Kidney (tissue), 13 donors: ENCODE measurements at regions not wholly inside any gene's neighbourhood (a gene's known extent, or its start where the extent isn't known, plus 50 kb on each side); places are given as distances from the start of the nearest gene placed in this dataset.
"Not testable (repeated sequence)": the region's sequence is repeated elsewhere in the genome, so short reads cannot be mapped to it uniquely, and the experiment has no call there.

Source experiments
- DNase-seq, 5 donors: peaks; one replicate each; pipeline ENCODE4 v3.0.0-alpha.2; 2013 to 2020
- FAIRE-seq: peaks from 2 replicates; lab custom pipeline; 2012; peaks lifted over from hg19 to GRCh38; lab: Jason Lieb, UNC
- H3K27ac ChIP-seq, 2 donors: one replicate each; pipeline ENCODE4 v1.7.0; 2013; ENCODE audit warnings: low read depth in 2 of 2, low read length in 2 of 2, inconsistent platforms in 1 of 2
- H3K27me3 ChIP-seq: one replicate; pipeline ENCODE4 v1.7.1; 2013; ENCODE audit warnings: low read length, inconsistent platforms; ENCODE audit not compliant: control insufficient read depth, insufficient read depth
- H3K36me3 ChIP-seq, 3 donors: one replicate each; pipeline versions ENCODE4 v1.7.0 to v1.7.1; 2013; ENCODE audit warnings: low read length in 3 of 3, control low read depth in 1 of 3, inconsistent platforms in 1 of 3; ENCODE audit not compliant: insufficient read depth in 3 of 3, control insufficient read depth in 2 of 3
- H3K4me1 ChIP-seq, 3 donors: one replicate each; pipeline versions ENCODE4 v1.7.0 to v1.7.1; 2013; ENCODE audit warnings: low read length in 3 of 3, inconsistent platforms in 1 of 3, low read depth in 1 of 3; ENCODE audit not compliant: control insufficient read depth in 2 of 3, insufficient read depth in 2 of 3
- H3K4me3 ChIP-seq, 3 donors: one replicate each; pipeline versions ENCODE4 v1.7.0 to v1.8.1; 2013; ENCODE audit warnings: low read length in 3 of 3, control low read depth in 1 of 3, inconsistent platforms in 1 of 3
- H3K9ac ChIP-seq, 3 donors: one replicate each; pipeline versions ENCODE4 v1.7.0 to v1.7.1; 2013; ENCODE audit warnings: low read length in 3 of 3, control low read depth in 1 of 3, inconsistent platforms in 1 of 3
- H3K9me3 ChIP-seq, 3 donors: one replicate each; pipeline versions ENCODE4 v1.7.0 to v1.7.1; 2013; ENCODE audit warnings: low read length in 3 of 3, control low read depth in 1 of 3, inconsistent platforms in 1 of 3; ENCODE audit not compliant: control insufficient read depth in 2 of 3, insufficient read depth in 1 of 3
- intact Hi-C: fragments of 100-400 bp; cut with DNase I; formaldehyde crosslinking; loops from one replicate; pipeline ENCODE4 v1.11.1; 2022
- TF ChIP-seq, protein P1 (sequence below): IDR thresholded peaks from 3 replicates; pipeline ENCODE4 v1.5.1; 2012; ENCODE audit warnings: mild to moderate bottlenecking, moderate library complexity, borderline replicate concordance; ENCODE audit not compliant: insufficient read depth; ENCODE audit errors: extremely low read depth
- donor health status: control.
- donor health status: control.
- donor health status: control.
- donor health status: control.
- donor health status: control.
- donor health status: DM: yes; HTN: yes; CAD: no.
- donor health status: Normal renal cell carcinoma (clear cell type).

GRCh38 chr1:24268555-24268954 is 50.6 kb upstream of the GRHL3 start:
- intact Hi-C loops, result not testable (repeated sequence)

DNA sequence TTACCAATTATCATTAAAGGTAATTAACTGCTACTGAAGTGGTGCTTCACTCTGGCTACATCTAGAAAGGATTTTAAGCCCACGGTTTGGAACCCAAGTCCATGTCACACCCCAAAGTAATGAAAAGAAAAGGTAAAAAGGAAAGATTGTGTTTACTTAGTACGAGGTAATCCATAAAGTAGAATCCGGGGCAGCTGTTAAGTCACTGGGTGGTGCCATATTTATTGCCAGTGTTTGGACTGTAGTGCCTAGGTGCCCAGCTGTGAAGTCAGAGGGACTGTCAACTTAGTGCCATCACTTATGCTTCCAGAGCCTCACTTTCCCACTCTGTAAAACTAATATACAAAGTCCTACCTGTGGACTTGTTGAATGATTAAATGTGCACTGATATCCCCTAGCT is 52.2 kb upstream of the GRHL3 start:
- no peak overlapping the region for H3K9ac ChIP-seq
- no peaks in the 10 kb centered on the region for H3K9me3 ChIP-seq
- intact Hi-C loops, result no loop called here
- DNase-seq (no peak), FAIRE-seq (no peak)
- H3K27ac ChIP-seq, result no peak overlapping the region
- no peaks in the 10 kb centered on the region for H3K4me1 ChIP-seq
- H3K27me3 ChIP-seq, result no peaks in the 10 kb centered on the region
- H3K36me3 ChIP-seq, result no peaks in the 10 kb centered on the region
- TF ChIP-seq, protein P1, sequence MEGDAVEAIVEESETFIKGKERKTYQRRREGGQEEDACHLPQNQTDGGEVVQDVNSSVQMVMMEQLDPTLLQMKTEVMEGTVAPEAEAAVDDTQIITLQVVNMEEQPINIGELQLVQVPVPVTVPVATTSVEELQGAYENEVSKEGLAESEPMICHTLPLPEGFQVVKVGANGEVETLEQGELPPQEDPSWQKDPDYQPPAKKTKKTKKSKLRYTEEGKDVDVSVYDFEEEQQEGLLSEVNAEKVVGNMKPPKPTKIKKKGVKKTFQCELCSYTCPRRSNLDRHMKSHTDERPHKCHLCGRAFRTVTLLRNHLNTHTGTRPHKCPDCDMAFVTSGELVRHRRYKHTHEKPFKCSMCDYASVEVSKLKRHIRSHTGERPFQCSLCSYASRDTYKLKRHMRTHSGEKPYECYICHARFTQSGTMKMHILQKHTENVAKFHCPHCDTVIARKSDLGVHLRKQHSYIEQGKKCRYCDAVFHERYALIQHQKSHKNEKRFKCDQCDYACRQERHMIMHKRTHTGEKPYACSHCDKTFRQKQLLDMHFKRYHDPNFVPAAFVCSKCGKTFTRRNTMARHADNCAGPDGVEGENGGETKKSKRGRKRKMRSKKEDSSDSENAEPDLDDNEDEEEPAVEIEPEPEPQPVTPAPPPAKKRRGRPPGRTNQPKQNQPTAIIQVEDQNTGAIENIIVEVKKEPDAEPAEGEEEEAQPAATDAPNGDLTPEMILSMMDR, result no peak
- H3K4me3 ChIP-seq, result no peak overlapping the region

More at GRCh38 chr1:24268555-24268954, 50.6 kb upstream of the GRHL3 start:
- FAIRE-seq, H3K27me3 ChIP-seq, H3K4me3 ChIP-seq, H3K27ac ChIP-seq, H3K4me1 ChIP-seq, H3K9ac ChIP-seq, H3K9me3 ChIP-seq, DNase-seq, H3K36me3 ChIP-seq: not testable (repeated sequence)

DNA sequence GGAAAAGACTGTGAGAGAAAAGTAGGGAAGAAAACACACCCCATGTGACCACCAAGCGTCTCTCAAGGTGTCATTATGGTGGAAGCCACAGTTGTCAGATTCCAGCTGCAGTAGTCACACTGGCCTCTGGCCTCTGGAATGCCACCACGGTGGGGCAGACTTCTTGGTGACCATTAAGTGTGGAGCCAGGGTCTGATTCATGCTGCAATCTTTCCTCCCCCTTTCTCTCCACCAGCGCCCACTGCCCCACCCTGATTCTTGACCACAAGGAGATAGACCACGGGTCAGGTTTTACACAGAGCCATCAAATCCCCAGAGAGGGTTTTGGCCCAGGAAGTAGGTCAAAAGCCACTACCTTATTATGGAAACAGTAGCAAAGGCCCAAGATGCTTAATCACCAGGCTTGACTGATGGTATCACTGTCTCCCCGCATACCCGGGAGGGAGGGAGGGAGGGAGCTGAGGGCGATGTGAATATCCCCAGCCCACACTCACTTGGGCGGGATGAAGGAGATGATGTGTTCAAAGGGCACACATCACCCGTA is 52.7 kb upstream of the GRHL3 start:
- no peak overlapping the region for H3K9ac ChIP-seq
- H3K4me1 ChIP-seq, result no peaks in the 10 kb centered on the region
- FAIRE-seq (no peak), DNase-seq (no peak)
- TF ChIP-seq, protein P1, result no peak
- intact Hi-C loops, result no loop called here
- H3K27me3 ChIP-seq, result no peaks in the 10 kb centered on the region
- no peaks in the 10 kb centered on the region for H3K9me3 ChIP-seq
- no peak overlapping the region for H3K27ac ChIP-seq
- no peaks in the 10 kb centered on the region for H3K36me3 ChIP-seq
- H3K4me3 ChIP-seq, result no peak overlapping the region

DNA sequence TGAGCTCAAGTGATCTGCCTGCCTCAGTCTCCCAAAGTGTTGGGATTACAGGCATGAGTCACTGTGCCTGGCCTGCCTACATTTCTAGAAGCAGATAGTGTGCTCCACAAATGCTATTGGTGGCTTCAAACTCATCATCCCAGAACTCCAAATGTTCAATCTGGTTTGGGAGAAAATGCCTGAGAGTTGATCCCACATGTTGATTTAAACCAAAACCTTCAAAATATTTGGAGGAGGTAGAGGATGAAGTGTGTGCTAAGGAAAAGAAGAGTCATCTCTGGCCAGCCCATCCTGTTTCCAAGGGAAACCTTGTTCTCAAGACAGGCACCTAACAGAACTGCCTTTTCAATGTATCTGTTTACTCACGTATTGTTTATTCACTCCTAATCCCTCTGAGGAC is 55.4 kb upstream of the GRHL3 start:
- H3K4me3 ChIP-seq, result no peak overlapping the region
- H3K36me3 ChIP-seq, result no peaks in the 10 kb centered on the region
- DNase-seq (no peak), FAIRE-seq (no peak)
- H3K9me3 ChIP-seq, result no peaks in the 10 kb centered on the region
- H3K27me3 ChIP-seq, result no peaks in the 10 kb centered on the region
- H3K27ac ChIP-seq, result no peak overlapping the region
- intact Hi-C loops, result no loop called here
- H3K4me1 ChIP-seq, result no peaks in the 10 kb centered on the region
- no peak overlapping the region for H3K9ac ChIP-seq
- TF ChIP-seq, protein P1, result no peak
